Neural cell (in vitro differentiated cells): ENCODE measurements at regions not wholly inside any gene's neighbourhood (a gene's known extent, or its start where the extent isn't known, plus 50 kb on each side); places are given as distances from the start of the nearest gene placed in this dataset.

ENCODE experiments used
- POLR2AphosphoS5 ChIP-seq: IDR thresholded peaks from 2 replicates; pipeline ENCODE4 v1.6.1; 2012
- RAD21 ChIP-seq: fragments of 450-650 bp; conservative IDR thresholded peaks from 2 replicates; pipeline ENCODE4 v1.6.1; 2014; ENCODE audit warnings: antibody characterized with exemption, mild to moderate bottlenecking, moderate library complexity
- TF ChIP-seq, protein P1 (sequence below): fragments of 450-650 bp; IDR thresholded peaks from 2 replicates; pipeline ENCODE4 v1.5.1; 2014; ENCODE audit warnings: antibody characterized with exemption, mild to moderate bottlenecking, moderate library complexity; ENCODE audit not compliant: poor library complexity, severe bottlenecking

DNA sequence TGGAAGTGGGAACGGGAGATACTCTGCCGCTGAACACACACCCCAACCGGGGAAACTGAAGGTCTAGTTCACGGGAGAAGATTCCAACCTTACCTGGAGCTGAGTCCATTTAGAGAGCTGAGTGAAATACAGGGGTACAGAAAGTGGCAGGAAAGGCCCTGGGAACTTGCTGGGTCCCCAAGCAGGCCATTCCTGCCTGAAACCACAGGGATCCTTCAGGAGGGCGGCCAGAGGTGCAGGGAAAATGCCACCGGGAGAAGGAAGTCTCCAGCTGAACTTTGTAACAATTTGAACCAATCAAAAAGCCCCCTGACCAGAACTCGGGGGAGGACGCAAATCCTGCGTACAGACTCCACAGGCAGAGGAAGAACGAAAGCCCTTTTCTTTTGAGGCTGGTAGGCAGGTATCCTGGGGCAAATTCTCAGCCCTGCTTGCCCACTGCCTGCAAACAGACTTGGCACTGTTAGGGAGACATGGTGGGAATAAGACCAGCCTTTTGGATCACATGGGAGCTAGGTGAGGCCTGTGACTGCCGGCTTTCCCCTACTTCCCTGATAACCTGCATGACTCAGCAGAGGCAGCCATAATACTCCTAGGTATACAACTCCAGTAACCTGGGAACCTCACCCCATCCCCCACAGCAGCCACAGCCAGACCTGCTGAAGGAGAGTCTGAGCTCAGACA, 170.9 kb downstream of the SEC23A start:
- TF ChIP-seq, protein P1, sequence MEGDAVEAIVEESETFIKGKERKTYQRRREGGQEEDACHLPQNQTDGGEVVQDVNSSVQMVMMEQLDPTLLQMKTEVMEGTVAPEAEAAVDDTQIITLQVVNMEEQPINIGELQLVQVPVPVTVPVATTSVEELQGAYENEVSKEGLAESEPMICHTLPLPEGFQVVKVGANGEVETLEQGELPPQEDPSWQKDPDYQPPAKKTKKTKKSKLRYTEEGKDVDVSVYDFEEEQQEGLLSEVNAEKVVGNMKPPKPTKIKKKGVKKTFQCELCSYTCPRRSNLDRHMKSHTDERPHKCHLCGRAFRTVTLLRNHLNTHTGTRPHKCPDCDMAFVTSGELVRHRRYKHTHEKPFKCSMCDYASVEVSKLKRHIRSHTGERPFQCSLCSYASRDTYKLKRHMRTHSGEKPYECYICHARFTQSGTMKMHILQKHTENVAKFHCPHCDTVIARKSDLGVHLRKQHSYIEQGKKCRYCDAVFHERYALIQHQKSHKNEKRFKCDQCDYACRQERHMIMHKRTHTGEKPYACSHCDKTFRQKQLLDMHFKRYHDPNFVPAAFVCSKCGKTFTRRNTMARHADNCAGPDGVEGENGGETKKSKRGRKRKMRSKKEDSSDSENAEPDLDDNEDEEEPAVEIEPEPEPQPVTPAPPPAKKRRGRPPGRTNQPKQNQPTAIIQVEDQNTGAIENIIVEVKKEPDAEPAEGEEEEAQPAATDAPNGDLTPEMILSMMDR, result no peak
- TF ChIP-seq POLR2AphosphoS5, result no peak
- no peak for TF ChIP-seq RAD21
